Kasumi-1 (cell line): ENCODE measurements at regions not wholly inside any gene's neighbourhood (a gene's known extent, or its start where the extent isn't known, plus 50 kb on each side); places are given as distances from the start of the nearest gene placed in this dataset.
"Not testable (repeated sequence)": the region's sequence is repeated elsewhere in the genome, so short reads cannot be mapped to it uniquely, and the experiment has no call there.

Source experiments
- DNase-seq, 2 experiments: peaks; one replicate each; lab custom pipeline; 2025; lab: John Stamatoyannopoulos, UW

DNA sequence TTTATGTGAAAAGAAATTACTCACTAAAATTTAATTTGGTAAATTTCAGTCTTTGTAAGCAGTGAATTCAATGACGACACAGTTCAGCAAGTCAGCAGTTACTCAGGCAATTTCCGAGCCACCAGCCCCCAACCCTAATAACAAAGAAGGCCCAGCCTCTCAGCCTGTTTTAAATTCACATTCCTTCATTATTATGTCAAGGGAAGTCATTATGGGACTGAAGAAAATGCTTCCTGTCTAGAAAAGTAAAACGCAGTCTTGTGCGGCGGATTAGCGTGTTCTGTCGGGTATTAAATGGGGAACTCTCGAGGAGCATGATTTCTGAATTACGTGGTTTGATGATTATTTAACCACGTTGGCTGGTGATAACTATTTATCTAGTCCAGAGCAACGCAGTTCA lies 177.6 kb downstream of the AIPL1 start:
- DNase-seq, result no peak

GRCh38 chr17:6255322-6255721 lies 179.6 kb downstream of the AIPL1 start:
- DNase-seq, result no peak

DNA sequence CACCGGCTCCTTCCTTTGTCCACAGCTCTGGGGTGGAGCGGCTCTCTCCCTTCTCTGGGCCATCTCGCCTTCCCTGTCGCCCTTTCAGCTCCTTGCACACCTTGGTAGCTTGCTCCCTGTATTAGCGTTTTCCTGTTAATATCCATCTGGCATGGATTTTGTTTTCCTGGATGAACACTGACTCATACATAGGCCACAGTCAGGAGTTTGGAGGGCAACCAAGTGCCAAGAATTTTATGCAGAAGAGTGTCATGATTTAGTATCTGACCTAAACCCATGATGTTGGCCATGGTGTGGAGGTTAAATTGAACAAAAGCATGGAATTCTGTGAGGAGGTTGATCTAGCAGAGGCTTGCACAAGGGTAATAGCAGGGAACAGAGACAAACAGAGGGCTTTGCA lies 180.9 kb downstream of the AIPL1 start:
- DNase-seq, result no peak

- DNase-seq, result not testable (repeated sequence)
These were observed 181.5 kb downstream of the WSCD1 start for GRCh38 chr17:6251640-6252039.

DNA sequence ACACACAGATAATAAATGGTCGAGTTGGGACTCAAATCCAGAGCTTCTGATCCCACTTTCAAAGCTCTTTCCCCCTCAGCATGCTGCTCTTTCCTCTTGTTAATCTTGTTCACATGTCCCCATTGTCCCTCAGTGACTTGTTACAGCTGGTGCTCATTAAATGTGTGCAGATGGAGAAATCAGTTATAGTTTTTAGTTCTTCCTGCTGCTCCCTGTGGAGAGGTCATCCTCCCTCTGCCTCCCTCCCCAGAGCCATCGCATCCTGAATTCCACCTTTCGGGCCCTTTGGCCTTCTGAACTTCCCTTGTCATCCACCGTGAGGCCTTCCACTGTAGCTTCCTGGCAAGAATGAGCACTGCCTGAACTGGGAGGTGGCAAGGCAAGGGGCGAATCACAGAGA lies 179.6 kb downstream of the WSCD1 start:
- DNase-seq, result no peak

DNA sequence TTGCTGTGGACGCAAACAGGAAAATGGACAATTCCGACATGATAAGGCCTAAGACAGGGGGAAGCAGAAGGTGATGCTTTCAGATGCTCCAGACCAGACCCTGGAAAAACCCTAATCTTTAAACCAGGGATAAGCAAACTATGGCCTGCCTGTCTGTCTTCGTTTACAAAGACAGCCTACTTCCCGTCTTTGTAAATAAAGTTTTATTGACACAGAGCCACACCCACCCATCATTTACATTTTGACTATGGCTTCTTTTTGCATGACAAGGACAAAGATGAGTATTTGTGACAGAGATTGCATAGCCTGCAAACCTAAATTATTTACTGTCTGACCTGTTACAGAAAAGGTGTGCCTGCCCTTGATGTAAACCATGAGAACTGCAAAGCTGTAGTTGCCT lies 177.9 kb downstream of the WSCD1 start:
- DNase-seq, result no peak

GRCh38 chr17:6245301-6246177 lies 175.4 kb downstream of the WSCD1 start:
- no peak for DNase-seq

- no peak for DNase-seq
These were observed 174.6 kb downstream of the WSCD1 start for GRCh38 chr17:6244796-6245195.

DNA sequence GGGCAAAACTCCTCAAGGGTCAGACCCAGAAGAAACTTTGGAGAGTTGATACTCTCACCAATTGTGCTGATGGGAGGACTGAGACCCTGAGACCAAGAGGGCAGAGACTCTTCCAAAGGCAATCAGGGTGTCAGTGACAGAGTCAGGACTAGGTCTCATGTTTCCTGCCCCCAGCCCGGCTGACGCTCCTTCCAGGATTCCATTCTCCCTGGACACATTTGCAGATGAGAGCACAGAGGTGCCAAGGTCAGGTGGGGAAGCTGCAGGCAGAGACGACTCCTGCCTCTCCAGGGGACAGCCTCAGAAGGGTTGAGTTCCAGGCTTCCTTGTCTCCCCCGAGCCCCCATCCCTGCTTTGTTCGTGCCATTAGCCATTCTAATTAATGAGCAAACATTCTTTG lies 174.1 kb downstream of the WSCD1 start:
- DNase-seq, result no peak

- DNase-seq, result no peak
These were observed 173.0 kb downstream of the WSCD1 start for GRCh38 chr17:6243186-6243585.

- no peak for DNase-seq
These were observed 171.8 kb downstream of the WSCD1 start for GRCh38 chr17:6241996-6242395.

GRCh38 chr17:6241381-6241780 lies 171.2 kb downstream of the WSCD1 start:
- no peak for DNase-seq

DNA sequence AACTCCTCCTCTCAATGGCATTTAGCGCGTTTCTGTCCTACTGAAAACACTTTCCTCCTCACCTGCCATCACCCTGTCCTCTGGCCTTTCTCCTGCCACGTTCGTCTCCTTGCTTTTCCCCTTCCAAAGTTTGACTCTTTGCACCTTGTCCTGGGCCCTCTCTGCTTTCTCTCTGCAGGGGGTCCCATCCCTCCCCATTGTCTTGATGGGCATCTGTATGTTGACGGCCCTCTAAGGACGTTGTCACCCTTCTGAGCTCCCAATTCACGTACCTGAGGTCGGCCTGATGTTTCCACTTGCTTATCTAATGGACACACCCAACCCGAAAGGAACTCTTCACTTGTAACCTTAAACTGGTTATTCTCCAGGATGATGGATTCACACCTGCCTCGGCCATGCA lies 170.4 kb downstream of the WSCD1 start:
- no peak for DNase-seq

- no peak for DNase-seq
These were observed 169.8 kb downstream of the WSCD1 start for GRCh38 chr17:6240001-6240400.

DNA sequence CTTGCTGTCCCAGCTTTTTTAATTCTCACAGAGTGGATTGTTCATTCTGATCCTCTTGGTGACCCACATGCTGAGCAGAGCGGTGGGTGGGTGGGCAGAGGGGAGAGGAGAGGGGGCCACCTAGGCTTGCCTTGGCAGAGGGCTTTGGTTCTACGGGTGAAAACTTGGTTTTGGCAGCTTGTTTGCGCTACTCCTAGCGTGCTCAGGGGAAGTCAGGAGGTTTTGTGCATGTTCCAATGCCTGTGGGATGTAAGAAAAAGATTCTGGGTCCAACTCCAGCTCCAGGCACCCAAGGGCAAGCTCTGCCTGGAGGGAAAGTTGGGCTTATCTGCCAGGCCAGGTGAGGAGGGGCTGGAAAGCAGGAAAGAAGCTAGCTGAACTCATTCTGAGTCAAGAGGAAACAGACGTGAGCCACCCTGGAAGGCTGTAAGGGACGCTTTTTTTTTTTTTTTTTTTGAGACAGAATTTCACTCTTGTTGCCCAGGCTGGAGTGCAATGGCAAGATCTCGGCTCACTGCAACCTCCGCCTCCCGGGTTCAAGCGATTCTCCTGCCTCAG lies 169.1 kb downstream of the WSCD1 start:
- no peak for DNase-seq

DNA sequence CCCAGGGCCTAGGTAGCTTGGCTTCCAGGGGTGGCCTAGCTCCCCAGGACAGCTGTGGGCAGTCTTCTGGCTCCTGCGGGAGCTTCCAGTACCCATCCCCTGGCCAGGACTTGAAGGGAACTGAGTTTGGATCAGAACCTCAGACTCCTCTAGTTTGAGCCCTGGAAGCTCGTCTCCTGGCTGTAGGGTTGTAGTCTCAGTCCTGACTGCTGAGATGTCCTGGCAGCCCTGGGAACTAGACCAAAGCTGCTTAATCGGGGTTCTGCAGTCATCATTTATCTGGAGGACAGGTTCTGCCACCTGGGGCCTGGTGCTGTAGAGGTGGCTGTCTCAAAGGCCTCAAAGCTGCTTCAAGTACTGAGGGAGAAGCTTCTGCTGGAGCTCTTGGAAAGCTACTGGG lies 163.7 kb downstream of the WSCD1 start:
- DNase-seq, result no peak

DNA sequence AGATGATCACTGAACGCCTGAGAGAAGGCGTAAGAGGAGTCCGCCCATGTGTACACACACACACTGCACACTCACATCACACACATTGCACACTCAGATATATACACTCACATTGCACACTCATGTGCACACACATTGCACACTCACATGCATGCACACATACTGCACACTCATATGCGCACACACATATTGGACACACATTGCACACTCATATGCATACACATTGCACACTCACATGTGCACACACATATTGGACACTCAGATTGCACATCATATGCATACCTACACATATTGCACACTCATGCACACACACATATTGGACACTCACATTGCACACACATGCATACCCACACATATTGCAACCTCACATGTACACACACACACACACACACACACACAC lies 163.2 kb downstream of the WSCD1 start:
- no peak for DNase-seq

DNA sequence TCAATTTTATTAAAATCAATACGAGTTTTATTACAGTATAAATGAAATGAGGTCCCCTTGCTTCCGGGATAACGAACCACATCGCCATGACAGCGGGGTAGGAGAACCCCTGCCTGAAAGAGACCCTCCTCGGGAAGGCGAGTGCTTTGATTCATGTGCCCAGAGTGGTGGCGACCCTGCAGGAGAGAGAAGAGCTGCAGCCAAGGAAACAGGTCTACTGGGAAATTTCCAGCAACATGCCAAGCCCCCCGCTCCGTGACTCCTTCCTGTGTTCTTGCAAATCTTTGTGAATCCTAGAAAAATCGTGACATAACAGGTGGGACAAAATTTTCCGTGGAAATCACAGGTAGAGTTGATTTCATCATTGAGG lies 162.5 kb downstream of the WSCD1 start:
- no peak for DNase-seq

GRCh38 chr17:6231886-6232731 lies 161.9 kb downstream of the WSCD1 start:
- no peak for DNase-seq

DNA sequence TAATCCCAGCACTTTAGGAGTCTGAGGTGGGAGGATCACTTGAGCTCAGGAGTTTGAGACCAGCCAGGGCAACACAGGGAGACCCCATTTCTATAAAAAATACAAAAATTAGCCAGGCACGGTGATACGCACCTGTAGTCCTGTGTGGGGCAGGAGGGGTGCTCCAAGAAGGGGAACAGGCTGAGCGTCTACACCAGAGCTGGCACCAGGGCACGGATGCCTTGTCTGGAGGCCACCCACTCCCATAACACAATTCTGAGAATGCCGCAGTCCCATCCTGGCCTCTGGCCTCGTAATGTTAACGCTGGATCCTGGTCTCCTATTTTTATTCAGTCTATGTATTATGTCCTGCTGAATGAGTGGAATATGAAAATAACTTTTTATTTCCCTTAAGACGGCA lies 161.3 kb downstream of the WSCD1 start:
- no peak for DNase-seq

DNA sequence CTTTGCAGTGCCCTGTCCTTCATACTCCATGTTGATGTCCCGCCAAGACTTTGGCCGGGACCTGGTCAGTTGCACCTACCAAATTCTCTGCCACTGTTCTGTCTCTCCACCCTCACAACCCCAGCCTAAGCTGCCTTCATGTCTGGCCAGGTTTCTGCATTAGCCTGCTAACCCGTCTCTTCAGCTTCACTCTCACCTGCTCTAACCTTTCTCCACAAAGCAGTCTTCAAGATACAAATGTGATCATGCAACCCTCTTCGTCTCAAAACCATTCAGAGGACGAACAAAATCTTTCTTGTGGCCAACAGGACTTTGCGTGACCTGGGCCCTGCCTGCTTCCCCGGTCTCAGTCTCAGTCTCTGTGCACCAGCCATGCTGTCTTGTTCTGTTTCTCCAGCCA lies 148.2 kb downstream of the WSCD1 start:
- DNase-seq, result no peak

DNA sequence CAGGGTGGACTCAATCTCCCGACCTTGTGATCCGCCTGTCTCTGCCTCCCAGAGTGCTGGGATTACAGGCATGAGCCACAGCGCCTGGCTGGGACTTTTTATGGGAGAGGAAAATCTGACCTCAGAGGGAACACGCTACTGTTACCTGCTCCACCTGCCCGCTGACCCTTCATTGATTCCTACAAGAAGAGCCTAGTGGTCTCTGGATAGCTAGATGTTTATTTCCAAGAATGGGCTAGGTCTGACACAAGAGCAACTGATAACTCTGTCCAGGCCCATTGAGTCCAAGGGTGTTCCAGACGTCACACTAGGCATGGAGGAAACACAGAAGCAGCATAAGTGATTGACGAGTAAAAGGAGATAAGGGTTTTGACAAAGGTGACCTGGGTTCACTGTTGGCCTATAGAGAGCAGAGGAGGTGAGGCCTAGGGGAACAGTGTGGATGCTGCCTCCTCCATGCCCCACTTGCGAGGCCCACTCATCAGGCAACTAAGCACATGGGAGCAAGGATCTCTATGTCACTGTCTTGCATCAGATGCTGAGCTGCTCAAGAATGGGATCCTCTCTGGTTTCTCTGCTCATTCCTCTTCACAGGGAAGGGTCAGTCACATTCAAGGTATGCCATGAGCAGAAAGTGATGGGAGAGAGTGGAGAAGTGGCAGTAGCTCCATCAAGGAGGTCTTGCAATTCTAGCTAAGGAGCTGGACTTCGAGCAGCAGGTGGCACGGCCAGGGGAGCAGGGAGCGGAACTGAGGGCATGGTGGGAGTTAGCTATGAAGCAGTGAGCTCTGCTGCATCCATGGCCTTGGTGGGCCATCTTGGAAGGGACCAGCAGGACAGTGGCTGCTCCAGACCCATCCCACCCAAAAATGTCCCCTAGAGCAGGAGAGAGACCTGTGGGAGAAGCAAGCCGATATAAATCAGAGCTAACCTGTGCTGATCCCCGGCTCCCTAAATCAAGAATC lies 145.2 kb downstream of the WSCD1 start:
- no peak for DNase-seq
